HL-60 (cell line): ENCODE measurements at regions not wholly inside any gene's neighbourhood (a gene's known extent, or its start where the extent isn't known, plus 50 kb on each side); places are given as distances from the start of the nearest gene placed in this dataset.

Experiments
- GABPA ChIP-seq: IDR thresholded peaks from 2 replicates; pipeline ENCODE4 v1.6.1; 2012; ENCODE audit warnings: low read depth
- POLR2AphosphoS5 ChIP-seq: IDR thresholded peaks from 2 replicates; pipeline ENCODE4 v1.6.1; 2012; ENCODE audit warnings: low read depth
- SPI1 ChIP-seq: IDR thresholded peaks from 2 replicates; pipeline ENCODE4 v1.6.1; 2012; ENCODE audit warnings: low read depth, mild to moderate bottlenecking, borderline replicate concordance
- TF ChIP-seq, protein P1 (sequence below): IDR thresholded peaks from one replicate; pipeline ENCODE4 v1.5.1; 2011; ENCODE audit warnings: low read length, control low read depth, inconsistent platforms; ENCODE audit not compliant: insufficient read depth
- TF ChIP-seq, protein P2 (sequence below): IDR thresholded peaks from 2 replicates; pipeline ENCODE4 v1.6.1; 2012; ENCODE audit warnings: low read depth; ENCODE audit not compliant: insufficient replicate concordance

DNA sequence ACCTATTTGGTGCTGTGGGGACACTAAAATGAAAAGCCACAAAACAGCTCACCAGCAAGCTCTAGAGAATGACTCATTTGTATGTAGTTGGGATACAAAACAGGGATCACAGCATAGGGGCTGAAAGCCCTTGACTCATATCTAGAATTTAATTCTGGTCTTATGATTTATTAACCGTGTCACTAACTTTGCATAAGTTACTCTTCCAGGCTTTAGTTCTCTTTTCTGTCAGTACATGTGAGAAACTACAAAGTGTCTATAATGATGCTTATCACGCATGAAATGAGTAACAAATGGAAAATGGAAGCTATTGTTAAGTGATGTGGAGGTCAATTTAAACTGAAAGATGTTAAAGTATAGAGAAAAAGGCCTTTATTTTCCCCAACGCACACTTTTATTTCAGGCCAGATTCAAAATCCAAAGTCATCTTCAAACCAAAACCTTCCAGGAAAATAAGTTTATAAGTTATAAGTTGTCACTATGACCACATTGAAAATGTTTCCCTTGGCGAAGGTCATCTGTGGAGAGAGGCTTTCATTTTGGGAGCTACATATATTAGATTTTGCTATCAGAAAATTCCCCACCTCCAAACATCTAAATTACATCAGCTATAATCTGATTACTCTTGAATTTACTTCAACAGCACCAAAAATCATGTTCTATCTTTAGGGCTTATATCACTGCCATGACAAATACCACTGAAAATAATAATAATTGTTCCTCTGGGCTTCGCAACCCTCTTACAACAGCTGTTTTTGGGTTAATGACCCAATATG, 430.5 kb downstream of the MRPL39 start:
- TF ChIP-seq POLR2AphosphoS5 (no peak), SPI1 (no peak), GABPA (no peak)
- TF ChIP-seq, protein P1, sequence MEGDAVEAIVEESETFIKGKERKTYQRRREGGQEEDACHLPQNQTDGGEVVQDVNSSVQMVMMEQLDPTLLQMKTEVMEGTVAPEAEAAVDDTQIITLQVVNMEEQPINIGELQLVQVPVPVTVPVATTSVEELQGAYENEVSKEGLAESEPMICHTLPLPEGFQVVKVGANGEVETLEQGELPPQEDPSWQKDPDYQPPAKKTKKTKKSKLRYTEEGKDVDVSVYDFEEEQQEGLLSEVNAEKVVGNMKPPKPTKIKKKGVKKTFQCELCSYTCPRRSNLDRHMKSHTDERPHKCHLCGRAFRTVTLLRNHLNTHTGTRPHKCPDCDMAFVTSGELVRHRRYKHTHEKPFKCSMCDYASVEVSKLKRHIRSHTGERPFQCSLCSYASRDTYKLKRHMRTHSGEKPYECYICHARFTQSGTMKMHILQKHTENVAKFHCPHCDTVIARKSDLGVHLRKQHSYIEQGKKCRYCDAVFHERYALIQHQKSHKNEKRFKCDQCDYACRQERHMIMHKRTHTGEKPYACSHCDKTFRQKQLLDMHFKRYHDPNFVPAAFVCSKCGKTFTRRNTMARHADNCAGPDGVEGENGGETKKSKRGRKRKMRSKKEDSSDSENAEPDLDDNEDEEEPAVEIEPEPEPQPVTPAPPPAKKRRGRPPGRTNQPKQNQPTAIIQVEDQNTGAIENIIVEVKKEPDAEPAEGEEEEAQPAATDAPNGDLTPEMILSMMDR: no peak
- TF ChIP-seq, protein P2, sequence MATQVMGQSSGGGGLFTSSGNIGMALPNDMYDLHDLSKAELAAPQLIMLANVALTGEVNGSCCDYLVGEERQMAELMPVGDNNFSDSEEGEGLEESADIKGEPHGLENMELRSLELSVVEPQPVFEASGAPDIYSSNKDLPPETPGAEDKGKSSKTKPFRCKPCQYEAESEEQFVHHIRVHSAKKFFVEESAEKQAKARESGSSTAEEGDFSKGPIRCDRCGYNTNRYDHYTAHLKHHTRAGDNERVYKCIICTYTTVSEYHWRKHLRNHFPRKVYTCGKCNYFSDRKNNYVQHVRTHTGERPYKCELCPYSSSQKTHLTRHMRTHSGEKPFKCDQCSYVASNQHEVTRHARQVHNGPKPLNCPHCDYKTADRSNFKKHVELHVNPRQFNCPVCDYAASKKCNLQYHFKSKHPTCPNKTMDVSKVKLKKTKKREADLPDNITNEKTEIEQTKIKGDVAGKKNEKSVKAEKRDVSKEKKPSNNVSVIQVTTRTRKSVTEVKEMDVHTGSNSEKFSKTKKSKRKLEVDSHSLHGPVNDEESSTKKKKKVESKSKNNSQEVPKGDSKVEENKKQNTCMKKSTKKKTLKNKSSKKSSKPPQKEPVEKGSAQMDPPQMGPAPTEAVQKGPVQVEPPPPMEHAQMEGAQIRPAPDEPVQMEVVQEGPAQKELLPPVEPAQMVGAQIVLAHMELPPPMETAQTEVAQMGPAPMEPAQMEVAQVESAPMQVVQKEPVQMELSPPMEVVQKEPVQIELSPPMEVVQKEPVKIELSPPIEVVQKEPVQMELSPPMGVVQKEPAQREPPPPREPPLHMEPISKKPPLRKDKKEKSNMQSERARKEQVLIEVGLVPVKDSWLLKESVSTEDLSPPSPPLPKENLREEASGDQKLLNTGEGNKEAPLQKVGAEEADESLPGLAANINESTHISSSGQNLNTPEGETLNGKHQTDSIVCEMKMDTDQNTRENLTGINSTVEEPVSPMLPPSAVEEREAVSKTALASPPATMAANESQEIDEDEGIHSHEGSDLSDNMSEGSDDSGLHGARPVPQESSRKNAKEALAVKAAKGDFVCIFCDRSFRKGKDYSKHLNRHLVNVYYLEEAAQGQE: no peak
